ENCODE measurements at regions not wholly inside any gene's neighbourhood (a gene's known extent, or its start where the extent isn't known, plus 50 kb on each side); places are given as distances from the start of the nearest gene placed in this dataset.

GRCh38 chr7:20864221-20864620, 77.5 kb upstream of the SP8 start:
- Mint-ChIP-seq H3K36me3 (no peaks in the 10 kb centered on the region), H3K27ac (no peak overlapping the region), H3K9me3 (no peaks in the 10 kb centered on the region), H3K27me3 (ENCODE audit: low read depth) (peaks cover 14% of the 10 kb centered on the region), H3K4me3 (no peak overlapping the region), H3K4me1 (no peaks in the 10 kb centered on the region)
- DNase-seq (ENCODE audit: low spot score in 2 of 2, unreplicated experiment in 2 of 2) = no peak
- TF ChIP-seq CTCF (IDR thresholded peaks at IDR 0.05; ENCODE audit: unreplicated experiment) = no peak

GRCh38 chr7:20865684-20866083, 79.0 kb upstream of the SP8 start:
- no peak for DNase-seq (ENCODE audit: low spot score in 2 of 2, unreplicated experiment in 2 of 2)
- Mint-ChIP-seq H3K4me3 (no peak overlapping the region), H3K27ac (no peak overlapping the region), H3K36me3 (no peaks in the 10 kb centered on the region), H3K9me3 (no peaks in the 10 kb centered on the region), H3K27me3 (ENCODE audit: low read depth) (peaks cover 14% of the 10 kb centered on the region), H3K4me1 (no peaks in the 10 kb centered on the region)
- no peak for TF ChIP-seq CTCF (IDR thresholded peaks at IDR 0.05; ENCODE audit: unreplicated experiment)

GRCh38 chr7:20870977-20871376, 84.3 kb upstream of the SP8 start:
- Mint-ChIP-seq H3K4me3 (no peak overlapping the region), H3K4me1 (no peaks in the 10 kb centered on the region), H3K36me3 (no peaks in the 10 kb centered on the region), H3K27me3 (ENCODE audit: low read depth) (peaks cover 8% of the 10 kb centered on the region), H3K27ac (no peak overlapping the region), H3K9me3 (no peaks in the 10 kb centered on the region)
- DNase-seq (ENCODE audit: low spot score in 2 of 2, unreplicated experiment in 2 of 2) = no peak
- TF ChIP-seq CTCF (IDR thresholded peaks at IDR 0.05; ENCODE audit: unreplicated experiment) = no peak

GRCh38 chr7:20892776-20893175, 106.1 kb upstream of the SP8 start:
- H3K27ac Mint-ChIP-seq = no peak overlapping the region
- DNase-seq (ENCODE audit: low spot score in 2 of 2, unreplicated experiment in 2 of 2) = no peak
- H3K27me3 Mint-ChIP-seq (ENCODE audit: low read depth) = no peaks in the 10 kb centered on the region
- H3K4me3 Mint-ChIP-seq = no peak overlapping the region
- no peak for TF ChIP-seq CTCF (IDR thresholded peaks at IDR 0.05; ENCODE audit: unreplicated experiment)
- H3K9me3 Mint-ChIP-seq = peaks cover 15% of the 10 kb centered on the region
- H3K4me1 Mint-ChIP-seq = peaks cover 1% of the 10 kb centered on the region
- H3K36me3 Mint-ChIP-seq = no peaks in the 10 kb centered on the region

- Mint-ChIP-seq H3K4me3 (no peak overlapping the region), H3K27ac (no peak overlapping the region), H3K27me3 (ENCODE audit: low read depth) (no peaks in the 10 kb centered on the region), H3K36me3 (no peaks in the 10 kb centered on the region), H3K9me3 (no peaks in the 10 kb centered on the region), H3K4me1 (peaks cover 1% of the 10 kb centered on the region)
- no peak for DNase-seq (ENCODE audit: low spot score in 2 of 2, unreplicated experiment in 2 of 2)
- no peak for TF ChIP-seq CTCF (IDR thresholded peaks at IDR 0.05; ENCODE audit: unreplicated experiment)
Measured at GRCh38 chr7:20894806-20895205, 108.1 kb upstream of the SP8 start.

- no peak for DNase-seq (ENCODE audit: low spot score in 2 of 2, unreplicated experiment in 2 of 2)
- Mint-ChIP-seq H3K27me3 (ENCODE audit: low read depth) (no peaks in the 10 kb centered on the region), H3K27ac (no peak overlapping the region), H3K36me3 (no peaks in the 10 kb centered on the region), H3K4me3 (no peak overlapping the region), H3K4me1 (peaks cover 1% of the 10 kb centered on the region), H3K9me3 (no peaks in the 10 kb centered on the region)
- TF ChIP-seq CTCF (IDR thresholded peaks at IDR 0.05; ENCODE audit: unreplicated experiment) = no peak
Measured at GRCh38 chr7:20895563-20895962, 108.9 kb upstream of the SP8 start.
